Testis (tissue), 2 donors: ENCODE measurements at regions not wholly inside any gene's neighbourhood (a gene's known extent, or its start where the extent isn't known, plus 50 kb on each side); places are given as distances from the start of the nearest gene placed in this dataset.

Experiments used
- POLR2A ChIP-seq: fragments of 450-650 bp; IDR thresholded peaks from one replicate; pipeline ENCODE4 v1.6.1; 2017; ENCODE audit warnings: antibody characterized with exemption, mild to moderate bottlenecking, moderate library complexity
- TF ChIP-seq, protein P1 (sequence below), 3 experiments: fragments of 450-650 bp in 2 of 3; fragments of 200-600 bp in 1 of 3; sonication (generic) in 1 of 3; IDR thresholded peaks; one replicate each; pipeline ENCODE4 v1.5.1; 2016 to 2019; ENCODE audit warnings: antibody characterized with exemption in 3 of 3, mild to moderate bottlenecking in 2 of 3, moderate library complexity in 1 of 3

GRCh38 chr5:152560512-152561137 lies 155.5 kb upstream of the NMUR2 start:
- TF ChIP-seq, protein P1, sequence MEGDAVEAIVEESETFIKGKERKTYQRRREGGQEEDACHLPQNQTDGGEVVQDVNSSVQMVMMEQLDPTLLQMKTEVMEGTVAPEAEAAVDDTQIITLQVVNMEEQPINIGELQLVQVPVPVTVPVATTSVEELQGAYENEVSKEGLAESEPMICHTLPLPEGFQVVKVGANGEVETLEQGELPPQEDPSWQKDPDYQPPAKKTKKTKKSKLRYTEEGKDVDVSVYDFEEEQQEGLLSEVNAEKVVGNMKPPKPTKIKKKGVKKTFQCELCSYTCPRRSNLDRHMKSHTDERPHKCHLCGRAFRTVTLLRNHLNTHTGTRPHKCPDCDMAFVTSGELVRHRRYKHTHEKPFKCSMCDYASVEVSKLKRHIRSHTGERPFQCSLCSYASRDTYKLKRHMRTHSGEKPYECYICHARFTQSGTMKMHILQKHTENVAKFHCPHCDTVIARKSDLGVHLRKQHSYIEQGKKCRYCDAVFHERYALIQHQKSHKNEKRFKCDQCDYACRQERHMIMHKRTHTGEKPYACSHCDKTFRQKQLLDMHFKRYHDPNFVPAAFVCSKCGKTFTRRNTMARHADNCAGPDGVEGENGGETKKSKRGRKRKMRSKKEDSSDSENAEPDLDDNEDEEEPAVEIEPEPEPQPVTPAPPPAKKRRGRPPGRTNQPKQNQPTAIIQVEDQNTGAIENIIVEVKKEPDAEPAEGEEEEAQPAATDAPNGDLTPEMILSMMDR (IDR thresholded peaks at IDR 0.05): peak; percentile 24 to 72 (median 55)
- TF ChIP-seq POLR2A: no peak
